IMR-90 (cell line): ENCODE measurements at regions not wholly inside any gene's neighbourhood (a gene's known extent, or its start where the extent isn't known, plus 50 kb on each side); places are given as distances from the start of the nearest gene placed in this dataset.

Experiments used
- ATAC-seq: fragments of 200-7000 bp; cut with Tn5 transposase; 2 replicates; pipeline ENCODE4 v1.9.1; 2020; ENCODE audit warnings: low read depth, mild to moderate bottlenecking, moderate library complexity
- BruUV-seq: library from RNA; stranded (reverse); fragments of 400-500 nt; replicated peaks from 2 replicates; lab custom pipeline; 2021; lab: Mats Ljungman, UMichigan
- CTCF ChIA-PET: fragments of 300-600 bp; formaldehyde crosslinking; extraction: SDS; loops from one replicate; lab custom pipeline; 2021; ENCODE audit warnings: antibody characterized with exemption; lab: Yijun Ruan, JAX
- POLR2A ChIA-PET: fragments of 300-600 bp; sonication (Branson Sonifier 250); formaldehyde crosslinking; loops from one replicate; lab custom pipeline; 2022; ENCODE audit warnings: antibody characterized with exemption; ENCODE audit not compliant: unreplicated experiment; lab: Charles Lee
- DNase-seq: peaks from one replicate; pipeline ENCODE4 v3.0.0; 2013
- H2AFZ ChIP-seq: replicated peaks from 2 replicates; pipeline ENCODE3; 2013; ENCODE audit warnings: low read length, mild to moderate bottlenecking; ENCODE audit not compliant: poor library complexity
- H2AK5ac ChIP-seq: 2 replicates; pipeline ENCODE4 v1.6.1; 2013; ENCODE audit warnings: low read depth, low read length, inconsistent platforms
- H2AK9ac ChIP-seq: replicated peaks from 2 replicates; pipeline ENCODE3; 2013; ENCODE audit warnings: mild to moderate bottlenecking, low read depth, low read length, moderate library complexity; ENCODE audit not compliant: poor library complexity
- H2BK120ac ChIP-seq: 2 replicates; pipeline ENCODE4 v1.6.1; 2013; ENCODE audit warnings: low read depth, low read length, inconsistent platforms
- H2BK15ac ChIP-seq: 3 replicates; pipeline ENCODE4 v1.6.1; 2013; ENCODE audit warnings: low read depth, low read length, inconsistent platforms
- H2BK20ac ChIP-seq: 2 replicates; pipeline ENCODE4 v1.6.1; 2013; ENCODE audit warnings: low read depth, mild to moderate bottlenecking, inconsistent platforms, low read length, moderate library complexity
- H2BK5ac ChIP-seq: 2 replicates; pipeline ENCODE4 v1.6.1; 2013; ENCODE audit warnings: mild to moderate bottlenecking, low read depth, low read length, inconsistent platforms; ENCODE audit not compliant: poor library complexity, severe bottlenecking
- H3K14ac ChIP-seq: replicated peaks from 2 replicates; pipeline ENCODE4 v1.6.1; 2013; ENCODE audit warnings: low read depth, low read length, inconsistent platforms
- H3K18ac ChIP-seq: 2 replicates; pipeline ENCODE4 v1.6.1; 2013; ENCODE audit warnings: low read depth, low read length, control low read depth
- H3K23ac ChIP-seq: 2 replicates; pipeline ENCODE4 v1.6.1; 2013; ENCODE audit warnings: low read depth, low read length, inconsistent platforms
- H3K27ac ChIP-seq: 2 replicates; pipeline ENCODE4 v1.5.1; 2013; ENCODE audit warnings: mild to moderate bottlenecking, control low read depth, low read length; ENCODE audit not compliant: insufficient read depth
- H3K27me3 ChIP-seq: 2 replicates; pipeline ENCODE4 v1.6.1; 2013; ENCODE audit warnings: low read length; ENCODE audit not compliant: control insufficient read depth, insufficient read depth
- H3K36me3 ChIP-seq: 2 replicates; pipeline ENCODE4 v1.6.1; 2013; ENCODE audit warnings: low read length, mixed read lengths; ENCODE audit not compliant: control insufficient read depth, insufficient read depth
- H3K4ac ChIP-seq: 2 replicates; pipeline ENCODE4 v1.6.1; 2013; ENCODE audit warnings: low read depth, low read length, inconsistent platforms
- H3K4me1 ChIP-seq: 2 replicates; pipeline ENCODE4 v1.6.1; 2013; ENCODE audit warnings: low read length, mixed read lengths; ENCODE audit not compliant: control insufficient read depth, insufficient read depth
- H3K4me2 ChIP-seq: 2 replicates; pipeline ENCODE4 v1.6.1; 2013; ENCODE audit warnings: low read depth, mild to moderate bottlenecking, control low read depth, low read length, moderate library complexity
- H3K4me3 ChIP-seq: 2 replicates; pipeline ENCODE4 v1.5.1; 2013; ENCODE audit warnings: low read depth, mild to moderate bottlenecking, control low read depth, low read length, moderate library complexity; ENCODE audit not compliant: insufficient read depth
- H3K56ac ChIP-seq: 2 replicates; pipeline ENCODE4 v1.6.1; 2013; ENCODE audit warnings: low read length, inconsistent platforms; ENCODE audit not compliant: insufficient read depth; ENCODE audit errors: extremely low read depth
- H3K79me1 ChIP-seq, 2 experiments: 2 replicates each; pipeline ENCODE4 v1.6.1; 2013; ENCODE audit warnings: low read length in 2 of 2, inconsistent platforms in 1 of 2, low read depth in 1 of 2
- H3K9ac ChIP-seq: 2 replicates; pipeline ENCODE4 v1.6.1; 2013; ENCODE audit warnings: low read depth, low read length, control low read depth
- H3K9me1 ChIP-seq: 2 replicates; pipeline ENCODE4 v1.6.1; 2013; ENCODE audit warnings: low read length, inconsistent platforms; ENCODE audit not compliant: insufficient read depth
- H3K9me3 ChIP-seq: 2 replicates; pipeline ENCODE4 v1.6.1; 2013; ENCODE audit warnings: low read length; ENCODE audit not compliant: control insufficient read depth, insufficient read depth
- H4K20me1 ChIP-seq: 2 replicates; pipeline ENCODE4 v1.6.1; 2013; ENCODE audit warnings: low read length, inconsistent platforms; ENCODE audit not compliant: insufficient read depth
- H4K5ac ChIP-seq: 2 replicates; pipeline ENCODE4 v1.6.1; 2013; ENCODE audit warnings: mild to moderate bottlenecking, low read depth, low read length, control low read depth
- H4K8ac ChIP-seq, 2 experiments: 2 replicates each; pipeline ENCODE4 v1.6.1; 2013; ENCODE audit warnings: low read depth in 2 of 2, low read length in 2 of 2, control low read depth in 1 of 2, inconsistent platforms in 1 of 2
- H4K91ac ChIP-seq: 2 replicates; pipeline ENCODE4 v1.6.1; 2013; ENCODE audit warnings: low read depth, low read length, inconsistent platforms; ENCODE audit not compliant: insufficient read depth
- BHLHE40 ChIP-seq: fragments of 150-350 bp; IDR thresholded peaks from 2 replicates; pipeline ENCODE4 v1.6.1; 2016; ENCODE audit warnings: mild to moderate bottlenecking, low read depth, low read length
- CEBPB ChIP-seq: IDR thresholded peaks from 2 replicates; pipeline ENCODE4 v1.6.1; 2012; ENCODE audit warnings: low read depth, low read length, improper control_type of control experiment
- CHD1 ChIP-seq: IDR thresholded peaks from 2 replicates; pipeline ENCODE4 v1.6.1; 2012; ENCODE audit warnings: low read depth, low read length, improper control_type of control experiment
- FOS ChIP-seq: fragments of 150-350 bp; IDR thresholded peaks from 2 replicates; pipeline ENCODE4 v1.6.1; 2016; ENCODE audit warnings: low read depth, low read length
- MAFK ChIP-seq: IDR thresholded peaks from 2 replicates; pipeline ENCODE4 v1.6.1; 2012; ENCODE audit warnings: low read depth, low read length, improper control_type of control experiment
- MAZ ChIP-seq: IDR thresholded peaks from 2 replicates; pipeline ENCODE4 v1.6.1; 2012; ENCODE audit warnings: low read depth, mild to moderate bottlenecking, low read length, improper control_type of control experiment, moderate library complexity, borderline replicate concordance
- MXI1 ChIP-seq: IDR thresholded peaks from 2 replicates; pipeline ENCODE4 v1.6.1; 2012; ENCODE audit warnings: low read depth, mild to moderate bottlenecking, low read length, moderate library complexity, borderline replicate concordance
- NFE2L2 ChIP-seq: fragments of 150-350 bp; IDR thresholded peaks from 2 replicates; pipeline ENCODE4 v1.6.1; 2016; ENCODE audit warnings: low read depth, mild to moderate bottlenecking, low read length
- POLR2A ChIP-seq: IDR thresholded peaks from 2 replicates; pipeline ENCODE4 v1.6.1; 2012; ENCODE audit warnings: mild to moderate bottlenecking, low read depth, low read length
- RFX5 ChIP-seq: IDR thresholded peaks from 2 replicates; pipeline ENCODE4 v1.8.0; 2012; ENCODE audit warnings: low read depth, mild to moderate bottlenecking, low read length, moderate library complexity
- WGBS, 2 experiments: methylation state at CpG; one replicate each; pipeline versions ENCODE4 v1.1.5 to v1.1.7; 2013; ENCODE audit warnings: missing lambda C conversion rate in 2 of 2; ENCODE audit not compliant: insufficient read length in 1 of 2; ENCODE audit errors: extremely low coverage in 2 of 2; 5-methylcytosine and 5-hydroxymethylcytosine counted together
- dilution Hi-C: fragments of 300-500 bp; cut with HindIII; formaldehyde crosslinking; loops from one replicate; pipeline ENCODE4 v1.14.3; 2018; ENCODE audit warnings: low sequenced_read_pairs; ENCODE audit not compliant: unreplicated experiment
- in situ Hi-C: fragments of 300-500 bp; cut with MboI; formaldehyde crosslinking; loops from 3 replicates; pipeline ENCODE4 v1.14.3; 2019; ENCODE audit warnings: low sequenced_read_pairs, inconsistent platforms, mixed read lengths
- intact Hi-C: fragments of 100-400 bp; cut with micrococcal nuclease; formaldehyde crosslinking; loops from 2 replicates; pipeline ENCODE4 v1.10.0; 2022
- TF ChIP-seq, protein P1 (sequence below): fragments of 150-350 bp; IDR thresholded peaks from 2 replicates; pipeline ENCODE4 v1.6.1; 2016; ENCODE audit warnings: low read depth, mild to moderate bottlenecking, low read length, moderate library complexity, borderline replicate concordance
- TF ChIP-seq, protein P2 (sequence below): conservative IDR thresholded peaks from 2 replicates; pipeline ENCODE4 v1.5.1; 2012; ENCODE audit warnings: mild to moderate bottlenecking, low read depth, low read length, improper control_type of control experiment

DNA sequence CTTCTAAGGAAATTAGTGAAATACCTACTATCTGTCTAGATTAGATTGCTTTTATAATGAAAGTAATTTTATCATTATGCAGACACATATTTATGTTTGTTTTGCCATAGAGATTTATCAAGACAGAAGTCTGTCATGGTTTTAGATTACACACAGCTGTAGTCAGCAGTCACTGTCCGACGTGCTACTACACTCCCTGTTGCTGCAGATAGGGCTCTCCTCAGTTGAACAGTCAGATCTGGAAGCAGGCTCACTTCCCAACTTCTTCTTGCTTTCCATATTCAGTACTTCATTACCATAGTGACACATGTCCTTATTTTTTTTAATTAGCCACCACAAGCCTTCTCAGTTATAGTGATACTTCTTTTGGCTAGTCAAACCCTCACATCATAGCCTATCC is 329.9 kb upstream of the ITGA1 start:
- H2BK5ac ChIP-seq, result no peak overlapping the region
- no TSS peak for BruUV-seq
- no peak overlapping the region for H3K4ac ChIP-seq
- no peak overlapping the region for H2BK120ac ChIP-seq
- TF ChIP-seq, protein P1, sequence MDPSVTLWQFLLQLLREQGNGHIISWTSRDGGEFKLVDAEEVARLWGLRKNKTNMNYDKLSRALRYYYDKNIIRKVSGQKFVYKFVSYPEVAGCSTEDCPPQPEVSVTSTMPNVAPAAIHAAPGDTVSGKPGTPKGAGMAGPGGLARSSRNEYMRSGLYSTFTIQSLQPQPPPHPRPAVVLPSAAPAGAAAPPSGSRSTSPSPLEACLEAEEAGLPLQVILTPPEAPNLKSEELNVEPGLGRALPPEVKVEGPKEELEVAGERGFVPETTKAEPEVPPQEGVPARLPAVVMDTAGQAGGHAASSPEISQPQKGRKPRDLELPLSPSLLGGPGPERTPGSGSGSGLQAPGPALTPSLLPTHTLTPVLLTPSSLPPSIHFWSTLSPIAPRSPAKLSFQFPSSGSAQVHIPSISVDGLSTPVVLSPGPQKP, result no peak
- TF ChIP-seq RFX5 (no peak), POLR2A (no peak), BHLHE40 (no peak), CEBPB (no peak), NFE2L2 (no peak), MAZ (no peak), MXI1 (no peak), FOS (no peak), MAFK (no peak), CHD1 (no peak)
- TF ChIP-seq, protein P2, sequence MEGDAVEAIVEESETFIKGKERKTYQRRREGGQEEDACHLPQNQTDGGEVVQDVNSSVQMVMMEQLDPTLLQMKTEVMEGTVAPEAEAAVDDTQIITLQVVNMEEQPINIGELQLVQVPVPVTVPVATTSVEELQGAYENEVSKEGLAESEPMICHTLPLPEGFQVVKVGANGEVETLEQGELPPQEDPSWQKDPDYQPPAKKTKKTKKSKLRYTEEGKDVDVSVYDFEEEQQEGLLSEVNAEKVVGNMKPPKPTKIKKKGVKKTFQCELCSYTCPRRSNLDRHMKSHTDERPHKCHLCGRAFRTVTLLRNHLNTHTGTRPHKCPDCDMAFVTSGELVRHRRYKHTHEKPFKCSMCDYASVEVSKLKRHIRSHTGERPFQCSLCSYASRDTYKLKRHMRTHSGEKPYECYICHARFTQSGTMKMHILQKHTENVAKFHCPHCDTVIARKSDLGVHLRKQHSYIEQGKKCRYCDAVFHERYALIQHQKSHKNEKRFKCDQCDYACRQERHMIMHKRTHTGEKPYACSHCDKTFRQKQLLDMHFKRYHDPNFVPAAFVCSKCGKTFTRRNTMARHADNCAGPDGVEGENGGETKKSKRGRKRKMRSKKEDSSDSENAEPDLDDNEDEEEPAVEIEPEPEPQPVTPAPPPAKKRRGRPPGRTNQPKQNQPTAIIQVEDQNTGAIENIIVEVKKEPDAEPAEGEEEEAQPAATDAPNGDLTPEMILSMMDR, result no peak
- H2AK9ac ChIP-seq, result no peak overlapping the region
- no peak overlapping the region for H3K56ac ChIP-seq
- H3K4me2 ChIP-seq, result no peak overlapping the region
- ChIA-PET POLR2A (no interaction called here), CTCF (no interaction called here)
- no peak overlapping the region for H3K18ac ChIP-seq
- no peaks in the 10 kb centered on the region for H3K79me1 ChIP-seq
- no peaks in the 10 kb centered on the region for H4K20me1 ChIP-seq
- H3K4me3 ChIP-seq, result no peak overlapping the region
- no peak for DNase-seq
- dilution Hi-C loops, result no loop called here
- H3K27me3 ChIP-seq, result no peaks in the 10 kb centered on the region
- no peak overlapping the region for H2AFZ ChIP-seq
- ATAC-seq, result no peak
- H3K9me3 ChIP-seq, result no peaks in the 10 kb centered on the region
- H2BK20ac ChIP-seq, result no peak overlapping the region
- H3K27ac ChIP-seq, result no peak overlapping the region
- no peak overlapping the region for H3K14ac ChIP-seq
- H4K5ac ChIP-seq, result no peak overlapping the region
- H4K91ac ChIP-seq, result no peak overlapping the region
- H3K9me1 ChIP-seq, result no peaks in the 10 kb centered on the region
- H3K9ac ChIP-seq, result no peak overlapping the region
- WGBS, 2 experiments, result 30% methylated on average over 2 of the region's 2 CpGs; no CpG with 5 or more reads in 1 of the 2 experiments
- H2AK5ac ChIP-seq, result no peak overlapping the region
- no peak overlapping the region for H4K8ac ChIP-seq
- H2BK15ac ChIP-seq, result no peak overlapping the region
- in situ Hi-C loops, result no loop called here
- H3K4me1 ChIP-seq, result no peaks in the 10 kb centered on the region
- H3K36me3 ChIP-seq, result no peaks in the 10 kb centered on the region
- H3K23ac ChIP-seq, result no peak overlapping the region
- intact Hi-C loops, result no loop called here
